ENCODE measurements at regions not wholly inside any gene's neighbourhood (a gene's known extent, or its start where the extent isn't known, plus 50 kb on each side); places are given as distances from the start of the nearest gene placed in this dataset.

DNA sequence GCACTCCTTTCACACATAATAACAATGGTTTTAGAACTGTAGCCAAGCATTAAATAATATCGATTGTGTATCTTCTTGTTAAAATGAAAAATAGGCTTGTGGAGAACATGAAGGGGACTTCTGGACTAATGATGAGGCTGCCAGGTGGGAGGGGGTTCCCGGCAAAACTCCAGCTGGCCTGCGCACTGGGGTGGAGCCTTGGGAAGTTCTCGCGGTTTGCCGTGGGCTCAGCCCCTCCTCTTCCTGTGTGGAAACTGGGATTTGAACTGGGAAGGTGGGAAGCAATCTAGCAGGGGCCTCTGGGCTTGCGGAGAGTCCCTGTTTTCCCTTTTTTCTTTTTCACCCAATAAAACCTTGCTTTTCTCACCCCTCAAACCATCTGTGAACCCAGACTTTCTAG, 113.7 kb upstream of the SLITRK1 start:
- Histone ChIP-seq H3F3A (ENCODE audit: low read depth) (no peaks in the 10 kb centered on the region), H3K4me2 (ENCODE audit: low read depth, low read length, poor library complexity, severe bottlenecking) (no peak overlapping the region), H3K79me2 (ENCODE audit: insufficient read depth, low read length) (no peaks in the 10 kb centered on the region), H4K20me1 (ENCODE audit: insufficient read depth, low read length, poor library complexity, severe bottlenecking) (no peaks in the 10 kb centered on the region), H3K36me3 (ENCODE audit: insufficient read depth, low read length) (no peaks in the 10 kb centered on the region), H2AFZ (ENCODE audit: low read length) (no peak overlapping the region), H3K4me3 (ENCODE audit: low read length, poor library complexity, severe bottlenecking) (no peak overlapping the region), H3K27me3 (ENCODE audit: insufficient read depth, low read length, poor library complexity, severe bottlenecking) (no peaks in the 10 kb centered on the region), H3K9ac (ENCODE audit: low read depth, low read length, poor library complexity, severe bottlenecking) (no peak overlapping the region), H3K9me3 (ENCODE audit: insufficient read depth, low read depth, low read length) (no peaks in the 10 kb centered on the region), H3K9me2 (replicated peaks; ENCODE audit: low read depth, low read length) (no peaks in the 10 kb centered on the region), H3K4me1 (ENCODE audit: insufficient read depth, low read length, poor library complexity, severe bottlenecking) (no peaks in the 10 kb centered on the region)
- TF ChIP-seq, protein P1, sequence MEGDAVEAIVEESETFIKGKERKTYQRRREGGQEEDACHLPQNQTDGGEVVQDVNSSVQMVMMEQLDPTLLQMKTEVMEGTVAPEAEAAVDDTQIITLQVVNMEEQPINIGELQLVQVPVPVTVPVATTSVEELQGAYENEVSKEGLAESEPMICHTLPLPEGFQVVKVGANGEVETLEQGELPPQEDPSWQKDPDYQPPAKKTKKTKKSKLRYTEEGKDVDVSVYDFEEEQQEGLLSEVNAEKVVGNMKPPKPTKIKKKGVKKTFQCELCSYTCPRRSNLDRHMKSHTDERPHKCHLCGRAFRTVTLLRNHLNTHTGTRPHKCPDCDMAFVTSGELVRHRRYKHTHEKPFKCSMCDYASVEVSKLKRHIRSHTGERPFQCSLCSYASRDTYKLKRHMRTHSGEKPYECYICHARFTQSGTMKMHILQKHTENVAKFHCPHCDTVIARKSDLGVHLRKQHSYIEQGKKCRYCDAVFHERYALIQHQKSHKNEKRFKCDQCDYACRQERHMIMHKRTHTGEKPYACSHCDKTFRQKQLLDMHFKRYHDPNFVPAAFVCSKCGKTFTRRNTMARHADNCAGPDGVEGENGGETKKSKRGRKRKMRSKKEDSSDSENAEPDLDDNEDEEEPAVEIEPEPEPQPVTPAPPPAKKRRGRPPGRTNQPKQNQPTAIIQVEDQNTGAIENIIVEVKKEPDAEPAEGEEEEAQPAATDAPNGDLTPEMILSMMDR (conservative IDR thresholded peaks at IDR 0.05; ENCODE audit: low read length) = no peak
- no peak for TF ChIP-seq EZH2phosphoT487 (IDR thresholded peaks at IDR 0.05; ENCODE audit: borderline replicate concordance)

- Histone ChIP-seq H3K4me3 (ENCODE audit: low read length, poor library complexity, severe bottlenecking) (no peak overlapping the region), H3K4me2 (ENCODE audit: low read depth, low read length, poor library complexity, severe bottlenecking) (no peak overlapping the region), H2AFZ (ENCODE audit: low read length) (no peak overlapping the region)
These were observed 110.5 kb upstream of the SLITRK1 start for GRCh38 chr13:83992566-83993358.

GRCh38 chr13:83987394-83987793, 105.1 kb upstream of the SLITRK1 start:
- Histone ChIP-seq H3K4me2 (ENCODE audit: low read depth, low read length, poor library complexity, severe bottlenecking) (no peak overlapping the region), H3K27me3 (ENCODE audit: insufficient read depth, low read length, poor library complexity, severe bottlenecking) (no peaks in the 10 kb centered on the region), H3K9me3 (ENCODE audit: insufficient read depth, low read depth, low read length) (no peaks in the 10 kb centered on the region), H3K4me3 (ENCODE audit: low read length, poor library complexity, severe bottlenecking) (no peak overlapping the region), H4K20me1 (ENCODE audit: insufficient read depth, low read length, poor library complexity, severe bottlenecking) (no peaks in the 10 kb centered on the region), H2AFZ (ENCODE audit: low read length) (no peak overlapping the region), H3K4me1 (ENCODE audit: insufficient read depth, low read length, poor library complexity, severe bottlenecking) (no peaks in the 10 kb centered on the region), H3K9me2 (replicated peaks; ENCODE audit: low read depth, low read length) (no peaks in the 10 kb centered on the region), H3F3A (ENCODE audit: low read depth) (no peaks in the 10 kb centered on the region), H3K79me2 (ENCODE audit: insufficient read depth, low read length) (no peaks in the 10 kb centered on the region), H3K36me3 (ENCODE audit: insufficient read depth, low read length) (no peaks in the 10 kb centered on the region), H3K9ac (ENCODE audit: low read depth, low read length, poor library complexity, severe bottlenecking) (no peak overlapping the region)
- TF ChIP-seq, protein P1 (conservative IDR thresholded peaks at IDR 0.05; ENCODE audit: low read length) = no peak
- no peak for TF ChIP-seq EZH2phosphoT487 (IDR thresholded peaks at IDR 0.05; ENCODE audit: borderline replicate concordance)

More at GRCh38 chr13:83992566-83993358, 110.5 kb upstream of the SLITRK1 start:
- no peak overlapping the region for H3K9ac ChIP-seq (ENCODE audit: low read depth, low read length, poor library complexity, severe bottlenecking)
- H3F3A ChIP-seq (ENCODE audit: low read depth) = no peaks in the 10 kb centered on the region
- TF ChIP-seq, protein P1 (conservative IDR thresholded peaks at IDR 0.05; ENCODE audit: low read length) = no peak
- TF ChIP-seq EZH2phosphoT487 (IDR thresholded peaks at IDR 0.05; ENCODE audit: borderline replicate concordance) = no peak
- H4K20me1 ChIP-seq (ENCODE audit: insufficient read depth, low read length, poor library complexity, severe bottlenecking) = no peaks in the 10 kb centered on the region
- no peaks in the 10 kb centered on the region for H3K79me2 ChIP-seq (ENCODE audit: insufficient read depth, low read length)
- H3K9me2 ChIP-seq (replicated peaks; ENCODE audit: low read depth, low read length) = no peaks in the 10 kb centered on the region
- H3K4me1 ChIP-seq (ENCODE audit: insufficient read depth, low read length, poor library complexity, severe bottlenecking) = no peaks in the 10 kb centered on the region
- no peaks in the 10 kb centered on the region for H3K36me3 ChIP-seq (ENCODE audit: insufficient read depth, low read length)
- H3K9me3 ChIP-seq (ENCODE audit: insufficient read depth, low read depth, low read length) = no peaks in the 10 kb centered on the region
- H3K27me3 ChIP-seq (ENCODE audit: insufficient read depth, low read length, poor library complexity, severe bottlenecking) = no peaks in the 10 kb centered on the region
